GM12878 (cell line): ENCODE measurements at regions not wholly inside any gene's neighbourhood (a gene's known extent, or its start where the extent isn't known, plus 50 kb on each side); places are given as distances from the start of the nearest gene placed in this dataset.
"Not testable (repeated sequence)": the region's sequence is repeated elsewhere in the genome, so short reads cannot be mapped to it uniquely, and the experiment has no call there.

Source experiments
- FOXK2 ChIP-seq: fragments of 450-650 bp; IDR thresholded peaks from 2 replicates; pipeline ENCODE4 v1.6.1; 2017; ENCODE audit warnings: mild to moderate bottlenecking, moderate library complexity
- POLR2A ChIP-seq: IDR thresholded peaks from 2 replicates; pipeline ENCODE4 v1.6.1; 2011; ENCODE audit warnings: low read depth, mild to moderate bottlenecking, low read length
- RAD21 ChIP-seq: IDR thresholded peaks from 2 replicates; pipeline ENCODE4 v1.6.1; 2011; ENCODE audit warnings: mild to moderate bottlenecking, low read depth, low read length, moderate library complexity; ENCODE audit not compliant: insufficient read depth
- ZZZ3 ChIP-seq: IDR thresholded peaks from 2 replicates; pipeline ENCODE4 v1.6.1; 2011; ENCODE audit warnings: low read depth; ENCODE audit not compliant: control insufficient read depth, insufficient read length
- TF ChIP-seq, protein P1 (sequence below), 3 experiments: IDR thresholded peaks in 2 of 3; conservative IDR thresholded peaks in 1 of 3; 2 replicates each; pipeline ENCODE4 v1.5.1; 2011; ENCODE audit warnings: low read depth in 3 of 3, low read length in 3 of 3, mild to moderate bottlenecking in 3 of 3, control low read depth in 2 of 3, moderate library complexity in 2 of 3, inconsistent platforms in 1 of 3, mixed read lengths in 1 of 3; ENCODE audit not compliant: control insufficient read depth in 2 of 3, insufficient read depth in 1 of 3; ENCODE audit errors: extremely low read depth in 1 of 3

DNA sequence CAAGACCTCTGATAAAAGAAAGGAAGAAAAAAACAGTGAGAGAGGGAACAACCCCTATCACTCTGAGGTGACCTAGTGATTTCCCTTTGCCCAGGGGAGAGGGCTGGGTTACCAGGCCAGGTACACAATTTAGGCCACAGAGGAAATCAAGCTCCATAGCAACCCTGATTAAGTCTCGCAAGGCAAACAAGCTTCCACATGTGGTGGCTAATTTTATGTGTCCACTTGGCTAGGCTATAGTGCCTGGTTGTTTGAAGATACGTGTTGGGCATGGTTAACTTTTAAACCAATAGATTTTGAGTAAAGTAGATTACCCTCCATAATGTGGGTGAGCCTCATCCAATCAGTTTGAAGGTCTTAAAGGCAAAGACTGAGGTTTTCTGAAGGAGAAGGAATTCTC is 108.9 kb upstream of the TERB2 start:
- TF ChIP-seq, protein P1, sequence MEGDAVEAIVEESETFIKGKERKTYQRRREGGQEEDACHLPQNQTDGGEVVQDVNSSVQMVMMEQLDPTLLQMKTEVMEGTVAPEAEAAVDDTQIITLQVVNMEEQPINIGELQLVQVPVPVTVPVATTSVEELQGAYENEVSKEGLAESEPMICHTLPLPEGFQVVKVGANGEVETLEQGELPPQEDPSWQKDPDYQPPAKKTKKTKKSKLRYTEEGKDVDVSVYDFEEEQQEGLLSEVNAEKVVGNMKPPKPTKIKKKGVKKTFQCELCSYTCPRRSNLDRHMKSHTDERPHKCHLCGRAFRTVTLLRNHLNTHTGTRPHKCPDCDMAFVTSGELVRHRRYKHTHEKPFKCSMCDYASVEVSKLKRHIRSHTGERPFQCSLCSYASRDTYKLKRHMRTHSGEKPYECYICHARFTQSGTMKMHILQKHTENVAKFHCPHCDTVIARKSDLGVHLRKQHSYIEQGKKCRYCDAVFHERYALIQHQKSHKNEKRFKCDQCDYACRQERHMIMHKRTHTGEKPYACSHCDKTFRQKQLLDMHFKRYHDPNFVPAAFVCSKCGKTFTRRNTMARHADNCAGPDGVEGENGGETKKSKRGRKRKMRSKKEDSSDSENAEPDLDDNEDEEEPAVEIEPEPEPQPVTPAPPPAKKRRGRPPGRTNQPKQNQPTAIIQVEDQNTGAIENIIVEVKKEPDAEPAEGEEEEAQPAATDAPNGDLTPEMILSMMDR (IDR thresholded peaks at IDR 0.05 in 2 of 3, conservative IDR thresholded peaks at IDR 0.05 in 1 of 3; ENCODE audit: control insufficient read depth in 2 of 3, extremely low read depth in 1 of 3, insufficient read depth in 1 of 3, low read depth in 3 of 3, low read length in 3 of 3) = not testable (repeated sequence)
- not testable (repeated sequence) for TF ChIP-seq FOXK2, POLR2A, RAD21, ZZZ3
